Omental fat pad (tissue), 3 donors: ENCODE measurements at regions not wholly inside any gene's neighbourhood (a gene's known extent, or its start where the extent isn't known, plus 50 kb on each side); places are given as distances from the start of the nearest gene placed in this dataset.

Experiments
- ATAC-seq: fragments of 150-250 bp; one replicate; pipeline ENCODE4 v1.9.1; 2016; ENCODE audit warnings: mild to moderate bottlenecking, moderate library complexity; ENCODE audit not compliant: low FRiP score
- DNase-seq: peaks from one replicate; pipeline ENCODE4 v3.0.0-alpha.2; 2019; ENCODE audit warnings: low spot score
- CTCF ChIP-seq, 3 donors: fragments of 450-650 bp; IDR thresholded peaks; one replicate each; pipeline ENCODE4 v1.5.1; 2016 to 2017; ENCODE audit warnings: antibody characterized with exemption in 3 of 3, mild to moderate bottlenecking in 3 of 3, moderate library complexity in 2 of 3

- no peak for TF ChIP-seq CTCF (IDR thresholded peaks at IDR 0.05)
- ATAC-seq (no peak), DNase-seq (no peak)
Observed at GRCh38 chr5:158524070-158524469, 575.6 kb downstream of the EBF1 start.

GRCh38 chr5:158522776-158523175 lies 576.9 kb downstream of the EBF1 start:
- TF ChIP-seq CTCF (IDR thresholded peaks at IDR 0.05): no peak
- ATAC-seq (no peak), DNase-seq (no peak)

- DNase-seq (no peak), ATAC-seq (peak; percentile 82)
- TF ChIP-seq CTCF (IDR thresholded peaks at IDR 0.05): no peak
Observed at GRCh38 chr5:158521995-158522394, 577.7 kb downstream of the EBF1 start.

- TF ChIP-seq CTCF (IDR thresholded peaks at IDR 0.05): no peak
- no peak for DNase-seq
- no peak for ATAC-seq
Observed at GRCh38 chr5:158519433-158520021, 580.2 kb downstream of the EBF1 start.

- TF ChIP-seq CTCF (IDR thresholded peaks at IDR 0.05): no peak
- no peak for ATAC-seq
- DNase-seq: no peak
Observed at GRCh38 chr5:158516521-158516920, 583.2 kb downstream of the EBF1 start.

- ATAC-seq (no peak), DNase-seq (no peak)
- no peak for TF ChIP-seq CTCF (IDR thresholded peaks at IDR 0.05)
Observed at GRCh38 chr5:158514986-158515359, 584.7 kb downstream of the EBF1 start.

GRCh38 chr5:158514319-158514985 lies 585.3 kb downstream of the EBF1 start:
- ATAC-seq (peak; percentile 92), DNase-seq (no peak)
- no peak for TF ChIP-seq CTCF (IDR thresholded peaks at IDR 0.05)
